GM06990 (cell line): ENCODE measurements at regions not wholly inside any gene's neighbourhood (a gene's known extent, or its start where the extent isn't known, plus 50 kb on each side); places are given as distances from the start of the nearest gene placed in this dataset.
A peak's percentile ranks its signal among the peaks of the same experiment; 100 is the strongest.

Experiments
- DNase-seq: peaks from one replicate; pipeline ENCODE4 v3.0.0-alpha.2; 2011; ENCODE audit not compliant: insufficient read length; ENCODE audit errors: extremely low read depth
- H3K27me3 ChIP-seq: replicated peaks from 2 replicates; pipeline ENCODE4 v1.6.0; 2011; ENCODE audit warnings: low read length; ENCODE audit not compliant: control insufficient read depth, insufficient read depth
- H3K36me3 ChIP-seq: 2 replicates; pipeline ENCODE4 v1.5.1; 2011; ENCODE audit warnings: low read length; ENCODE audit not compliant: control insufficient read depth, insufficient read depth
- H3K4me3 ChIP-seq: replicated peaks from 2 replicates; pipeline ENCODE4 v1.5.1; 2011; ENCODE audit warnings: low read depth, mild to moderate bottlenecking, control low read depth, low read length
- CTCF ChIP-seq: IDR thresholded peaks from 2 replicates; pipeline ENCODE4 v1.5.1; 2011; ENCODE audit warnings: low read length, control low read depth, mild to moderate bottlenecking, inconsistent platforms; ENCODE audit not compliant: insufficient read depth, poor library complexity, severe bottlenecking

- DNase-seq = no peak
- Histone ChIP-seq H3K36me3 (no peaks in the 10 kb centered on the region), H3K4me3 (no peak overlapping the region), H3K27me3 (no peaks in the 10 kb centered on the region; the same call in 1 of the 2 replicates)
- TF ChIP-seq CTCF = no peak
These were observed 94.5 kb upstream of the TSPAN2 start for GRCh38 chr1:115183721-115184259.

GRCh38 chr1:115183158-115183557 lies 93.9 kb upstream of the TSPAN2 start:
- no peak for DNase-seq
- TF ChIP-seq CTCF = no peak
- Histone ChIP-seq H3K36me3 (no peaks in the 10 kb centered on the region), H3K27me3 (no peaks in the 10 kb centered on the region; the same call in 1 of the 2 replicates), H3K4me3 (no peak overlapping the region)

- Histone ChIP-seq H3K27me3 (no peaks in the 10 kb centered on the region; the same call in 1 of the 2 replicates), H3K4me3 (no peak overlapping the region), H3K36me3 (no peaks in the 10 kb centered on the region)
- no peak for DNase-seq
- TF ChIP-seq CTCF = no peak
These were observed 92.9 kb upstream of the TSPAN2 start for GRCh38 chr1:115182012-115182715.

GRCh38 chr1:115181231-115181630 lies 91.9 kb upstream of the TSPAN2 start:
- no peak for TF ChIP-seq CTCF
- Histone ChIP-seq H3K4me3 (no peak overlapping the region), H3K27me3 (no peaks in the 10 kb centered on the region), H3K36me3 (no peaks in the 10 kb centered on the region)
- DNase-seq = no peak

- Histone ChIP-seq H3K4me3 (no peak overlapping the region), H3K27me3 (no peaks in the 10 kb centered on the region), H3K36me3 (no peaks in the 10 kb centered on the region)
- peak; percentile 1 for DNase-seq
- no peak for TF ChIP-seq CTCF
These were observed 90.2 kb upstream of the TSPAN2 start for GRCh38 chr1:115179397-115180079.
